ENCODE measurements at regions not wholly inside any gene's neighbourhood (a gene's known extent, or its start where the extent isn't known, plus 50 kb on each side); places are given as distances from the start of the nearest gene placed in this dataset.

DNA sequence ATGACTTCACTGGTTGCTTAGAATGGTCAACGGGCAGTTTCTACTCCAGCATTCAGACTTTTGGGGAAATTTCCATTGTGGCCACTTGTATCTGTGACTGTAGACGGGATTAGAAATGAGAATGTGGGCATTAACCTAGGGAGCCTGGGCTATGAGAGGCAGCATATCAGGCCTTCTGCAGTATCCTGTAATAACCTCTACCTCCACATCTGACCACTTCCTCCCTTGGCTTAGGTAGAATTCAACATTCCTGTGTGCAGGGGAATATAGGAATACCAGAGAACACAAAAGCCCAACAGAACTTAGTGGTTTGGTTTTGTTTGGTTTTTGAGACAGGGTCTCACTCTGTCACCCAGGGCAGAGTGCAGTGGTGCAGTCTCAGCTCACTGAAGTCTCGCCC, 76.4 kb upstream of the HOXC13 start:
- TF ChIP-seq EZH2 (IDR thresholded peaks at IDR 0.05; ENCODE audit: borderline replicate concordance, insufficient read depth, low read depth, low read length, poor library complexity, severe bottlenecking) (no peak), CTCF (IDR thresholded peaks at IDR 0.05) (no peak)
